SKM-1 (cell line): ENCODE measurements at regions not wholly inside any gene's neighbourhood (a gene's known extent, or its start where the extent isn't known, plus 50 kb on each side); places are given as distances from the start of the nearest gene placed in this dataset.
"Not testable (repeated sequence)": the region's sequence is repeated elsewhere in the genome, so short reads cannot be mapped to it uniquely, and the experiment has no call there.

Experiments used
- DNase-seq: peaks from one replicate; lab custom pipeline; 2025; ENCODE audit not compliant: unreplicated experiment; lab: John Stamatoyannopoulos, UW

DNA sequence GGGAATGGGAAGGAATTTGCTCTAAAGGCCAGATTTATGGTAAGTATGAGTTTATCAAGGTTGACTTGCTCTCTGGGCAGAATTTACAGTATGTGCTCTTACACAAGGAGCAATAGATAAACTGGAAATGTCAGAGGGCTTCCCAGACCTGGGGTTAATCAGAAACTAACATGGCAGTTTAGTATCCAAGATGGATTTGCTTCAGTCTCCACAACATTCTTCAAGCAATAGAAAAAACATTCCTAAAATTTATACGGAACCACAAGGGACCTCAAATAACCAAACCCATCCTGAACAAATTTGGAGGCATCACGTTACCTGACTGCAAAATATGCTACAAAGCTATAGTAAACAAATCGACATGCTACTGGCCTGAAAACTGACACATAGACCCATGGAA is 606.7 kb upstream of the CHRM3 start:
- DNase-seq, result no peak

DNA sequence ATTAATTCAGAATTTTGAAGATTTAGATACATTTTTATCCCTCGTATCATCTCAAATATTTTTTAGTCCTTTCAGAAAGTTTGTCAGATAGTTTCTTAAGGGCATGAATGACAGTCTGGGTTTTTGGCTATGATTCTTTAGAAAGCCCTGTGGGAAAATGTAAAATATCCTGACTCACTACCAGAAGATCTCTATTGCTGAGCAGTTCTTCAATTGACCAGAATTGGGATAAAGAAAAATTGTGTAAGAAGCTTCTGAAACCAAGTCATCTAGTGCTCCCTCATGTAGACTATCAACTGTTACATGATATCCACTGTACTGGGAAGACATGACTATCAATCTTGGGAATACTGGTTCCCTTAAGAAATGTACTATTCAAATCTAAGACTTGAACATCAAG is 608.3 kb upstream of the CHRM3 start:
- no peak for DNase-seq

DNA sequence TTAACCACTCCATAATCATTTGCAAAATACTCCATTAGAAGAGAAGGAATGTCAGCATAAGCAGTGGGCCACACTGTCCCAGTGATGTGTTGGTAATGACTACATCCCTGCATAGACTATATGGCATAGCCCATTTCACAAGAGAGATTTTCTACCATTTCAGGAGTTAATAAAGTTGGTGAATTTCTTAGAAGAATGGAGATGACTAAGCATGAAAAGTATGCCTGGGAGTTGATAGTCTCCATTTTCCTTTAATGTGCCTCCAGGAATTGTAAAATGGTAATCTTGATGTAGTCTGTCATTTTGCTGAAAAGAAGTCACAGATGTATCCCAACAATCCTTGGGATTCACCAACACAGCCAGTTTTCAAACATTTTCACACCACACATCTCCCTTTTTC is 608.8 kb upstream of the CHRM3 start:
- no peak for DNase-seq

DNA sequence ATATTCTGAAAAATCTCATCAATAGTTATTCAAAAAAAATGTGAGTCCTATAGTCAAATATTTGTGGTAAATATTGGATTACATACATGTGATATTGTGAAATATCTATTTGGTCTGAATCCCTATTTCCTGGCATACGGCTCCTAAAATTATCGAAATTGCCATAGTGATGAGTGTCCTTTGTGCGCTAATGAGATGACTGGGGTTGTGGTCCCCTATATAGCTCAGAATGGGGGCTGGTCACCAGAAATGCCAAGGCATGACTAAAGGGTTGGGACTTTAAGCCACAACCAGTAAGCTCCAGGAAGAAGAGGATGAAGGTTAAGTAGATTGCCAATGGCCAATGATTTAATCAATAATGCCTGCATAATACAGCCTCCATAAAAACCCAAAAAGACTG is 610.2 kb upstream of the CHRM3 start:
- no peak for DNase-seq

DNA sequence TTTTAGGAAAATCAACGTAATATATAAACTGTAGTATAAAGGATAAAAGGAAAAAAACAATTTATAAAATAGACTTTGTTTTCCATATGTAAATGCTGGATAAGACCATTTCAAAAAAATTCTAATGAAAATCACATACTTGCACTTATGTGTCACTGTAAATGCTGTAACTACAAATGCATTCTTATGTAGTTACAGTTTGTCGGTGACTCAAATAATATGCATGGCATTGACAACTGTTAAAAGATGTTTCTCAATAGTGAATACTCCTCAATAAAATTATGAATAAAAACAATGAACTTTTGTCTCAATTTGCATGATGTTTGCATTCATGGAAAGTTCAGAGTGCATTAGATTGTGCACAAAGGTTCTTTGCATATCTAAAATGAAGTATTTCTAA is 614.0 kb upstream of the CHRM3 start:
- no peak for DNase-seq

DNA sequence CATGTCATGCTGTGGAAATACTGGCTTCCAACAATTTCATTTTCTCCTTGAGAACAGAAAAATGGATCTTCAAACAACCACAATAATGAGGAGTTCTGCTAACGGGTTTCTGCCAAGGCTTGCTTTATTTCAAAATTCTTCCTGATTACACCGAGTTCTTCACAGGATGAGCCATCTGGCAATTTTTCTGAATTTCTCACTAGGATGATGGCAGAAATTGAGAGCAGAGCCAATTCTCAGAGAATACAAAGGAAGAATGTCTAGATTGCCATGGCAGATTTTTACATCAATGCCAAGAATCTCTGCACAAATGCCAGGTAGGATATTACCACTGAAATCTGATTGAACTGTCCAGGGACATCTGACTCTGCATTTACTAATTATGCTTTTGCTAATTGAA is 619.0 kb upstream of the CHRM3 start:
- DNase-seq, result no peak

DNA sequence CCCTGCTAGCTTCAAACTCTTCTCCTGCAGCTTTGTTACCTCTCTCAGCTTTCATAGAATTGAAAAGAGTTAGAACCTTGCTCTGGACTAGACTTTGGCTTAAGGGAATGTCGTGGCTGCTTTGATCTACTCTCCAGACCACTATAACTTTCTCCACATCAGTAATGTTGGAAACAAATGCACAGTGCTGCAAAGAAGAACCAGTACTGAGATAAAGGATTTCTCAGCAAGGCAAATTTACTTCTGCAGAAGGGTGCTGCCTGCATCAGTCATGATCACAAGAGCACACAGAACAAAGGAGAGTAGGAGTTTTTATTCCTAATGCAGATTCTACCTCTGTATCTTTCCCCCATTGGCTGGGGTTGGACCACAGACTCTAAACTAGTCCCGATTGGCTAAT is 621.6 kb upstream of the CHRM3 start:
- no peak for DNase-seq

DNA sequence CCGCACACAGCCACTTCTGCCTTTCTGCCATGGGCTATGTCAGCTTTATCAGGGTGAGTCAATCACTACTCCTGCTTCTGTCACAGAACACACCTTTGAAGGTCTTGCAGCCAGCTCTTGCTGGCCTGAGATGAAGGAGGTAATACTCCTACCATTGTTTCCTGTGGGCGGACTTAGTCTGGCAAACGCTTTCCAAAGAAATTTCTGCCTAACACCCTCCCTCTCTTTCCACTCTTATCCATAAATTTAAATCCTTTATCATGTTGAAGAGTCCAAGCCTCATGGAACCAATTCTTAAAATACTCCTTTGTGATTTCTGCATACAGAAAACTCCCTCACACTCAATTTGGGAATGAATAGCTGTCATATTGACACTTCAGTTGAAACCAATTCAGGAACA is 633.1 kb upstream of the CHRM3 start:
- DNase-seq, result no peak

DNA sequence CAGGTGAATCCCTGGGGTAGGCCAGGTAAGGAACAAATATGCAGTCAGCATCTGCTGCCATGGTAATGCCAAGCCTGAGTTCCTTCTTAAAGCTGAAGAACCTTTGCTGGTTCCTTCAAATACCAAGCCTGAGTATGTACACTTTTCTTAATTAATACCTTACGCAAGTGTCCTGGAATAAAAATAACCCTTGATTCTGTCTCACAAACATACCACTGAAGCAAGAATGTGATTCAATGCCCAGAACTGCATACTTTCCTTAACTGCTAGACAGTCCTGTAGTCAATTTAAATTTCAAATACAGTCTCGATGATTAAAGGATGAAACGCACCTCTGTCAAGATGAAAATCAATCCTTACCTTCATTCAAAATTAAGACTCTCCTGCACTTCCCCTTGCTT is 634.0 kb upstream of the CHRM3 start:
- no peak for DNase-seq

DNA sequence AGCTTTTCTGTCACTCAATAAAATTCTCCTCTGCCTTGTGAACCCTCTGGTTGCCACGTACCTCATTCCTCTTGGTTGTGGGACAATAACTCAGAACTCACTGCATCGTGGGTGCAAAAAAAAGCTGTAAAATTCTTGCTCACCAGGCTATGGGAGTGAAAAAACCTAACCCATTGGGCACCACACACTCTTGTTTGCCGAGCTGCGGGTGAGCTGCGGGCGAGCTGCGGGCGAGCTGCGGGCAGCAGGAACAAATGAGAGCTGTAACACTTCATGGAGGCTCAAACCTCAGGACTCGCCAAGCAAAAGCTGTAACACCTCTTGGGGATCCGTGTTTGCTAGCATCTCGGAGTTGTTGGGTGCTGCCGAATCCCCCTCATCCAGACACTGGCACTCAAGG is 641.3 kb upstream of the CHRM3 start:
- DNase-seq, result no peak

DNA sequence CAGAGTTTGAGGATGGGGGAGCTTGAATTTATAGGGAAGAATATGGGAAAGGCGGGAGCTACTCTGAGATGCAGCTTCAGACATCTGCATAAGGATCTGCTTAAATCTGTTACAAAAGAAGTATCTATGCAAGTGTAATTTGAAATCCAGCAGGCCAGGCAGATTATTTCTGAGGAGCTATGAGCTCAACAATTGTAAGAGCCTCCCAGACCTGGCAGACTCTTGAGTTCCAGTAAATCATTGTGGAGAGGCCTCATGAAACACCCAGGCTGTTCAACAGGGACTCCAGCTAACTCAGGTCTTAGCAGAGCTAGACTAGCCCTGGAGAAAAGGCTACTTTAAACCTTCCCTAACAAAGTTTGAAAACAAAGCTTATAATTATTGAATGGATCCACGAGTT is 647.5 kb upstream of the CHRM3 start:
- no peak for DNase-seq

DNA sequence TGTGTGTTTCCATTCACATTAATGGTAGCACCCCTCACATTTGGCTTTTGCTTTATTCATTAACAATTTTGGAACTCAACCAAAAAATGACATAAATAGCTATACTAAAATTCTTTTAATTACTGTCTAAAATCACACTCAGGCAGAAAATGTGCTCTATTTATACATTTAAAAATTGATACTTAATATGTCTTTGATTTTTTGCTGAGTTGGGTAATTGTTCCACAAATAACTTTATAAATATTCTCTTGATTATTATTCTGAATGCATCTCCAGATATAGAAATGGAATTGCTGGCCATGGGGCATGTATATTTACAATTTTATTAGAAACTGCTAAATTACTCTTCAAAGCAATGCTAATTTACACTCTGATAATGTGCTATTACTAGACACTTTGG is 658.7 kb upstream of the CHRM3 start:
- DNase-seq, result no peak

DNA sequence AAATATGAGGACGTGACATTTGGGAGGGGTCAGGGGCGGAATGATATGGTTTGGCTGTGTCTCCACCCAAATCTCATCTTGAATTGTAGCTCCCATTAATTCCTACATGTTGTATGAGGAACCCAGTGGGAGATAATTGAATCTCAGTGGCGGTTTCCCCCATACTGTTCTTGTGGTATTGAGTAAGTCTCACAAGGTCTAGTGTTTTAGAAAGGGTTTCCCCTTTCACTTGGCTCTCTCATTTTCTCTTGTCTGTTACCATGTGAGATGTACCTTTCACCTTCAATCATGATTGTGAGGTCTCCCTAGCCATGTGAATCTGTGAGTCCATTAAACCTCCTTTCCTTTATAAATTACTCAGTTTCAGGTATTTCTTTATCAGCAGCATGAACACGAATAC is 663.6 kb upstream of the CHRM3 start:
- no peak for DNase-seq

DNA sequence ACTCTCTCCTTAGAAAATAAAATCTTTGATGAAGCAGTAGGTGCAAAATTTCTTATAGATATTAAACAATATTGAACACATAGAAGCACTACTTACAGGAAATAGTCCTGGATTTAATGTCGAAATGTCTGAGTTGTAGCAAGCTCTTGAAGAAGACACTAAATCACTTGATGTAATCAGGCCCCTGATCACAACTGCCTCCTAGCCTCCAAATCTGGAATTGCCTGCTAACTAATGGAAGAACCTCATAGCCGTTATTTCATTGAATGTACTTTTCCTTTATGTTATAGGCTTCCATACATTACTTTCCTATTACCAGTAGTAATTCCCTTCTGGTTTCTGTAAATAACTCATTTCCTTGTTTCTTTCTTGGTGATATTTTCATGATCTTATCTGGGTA is 675.7 kb upstream of the CHRM3 start:
- no peak for DNase-seq

DNA sequence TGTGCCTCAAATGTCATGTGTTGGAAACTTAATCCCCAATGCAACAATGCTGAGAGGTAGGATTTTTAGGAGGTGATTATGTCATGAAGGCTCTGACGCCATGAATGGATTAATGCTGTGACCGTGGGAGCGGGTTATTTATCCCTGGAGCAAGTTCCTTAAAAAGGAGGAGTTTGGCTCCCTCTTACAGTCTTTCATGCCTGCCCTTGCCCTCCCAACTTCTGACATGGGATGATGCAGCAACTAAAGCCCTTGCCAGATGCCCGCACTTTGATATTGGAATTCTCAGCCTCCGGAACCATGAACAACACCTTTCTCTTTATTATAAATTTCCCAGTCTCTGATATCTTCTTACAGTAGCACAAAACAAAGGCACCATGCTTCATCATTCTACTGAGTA is 685.3 kb upstream of the CHRM3 start:
- DNase-seq, result no peak

DNA sequence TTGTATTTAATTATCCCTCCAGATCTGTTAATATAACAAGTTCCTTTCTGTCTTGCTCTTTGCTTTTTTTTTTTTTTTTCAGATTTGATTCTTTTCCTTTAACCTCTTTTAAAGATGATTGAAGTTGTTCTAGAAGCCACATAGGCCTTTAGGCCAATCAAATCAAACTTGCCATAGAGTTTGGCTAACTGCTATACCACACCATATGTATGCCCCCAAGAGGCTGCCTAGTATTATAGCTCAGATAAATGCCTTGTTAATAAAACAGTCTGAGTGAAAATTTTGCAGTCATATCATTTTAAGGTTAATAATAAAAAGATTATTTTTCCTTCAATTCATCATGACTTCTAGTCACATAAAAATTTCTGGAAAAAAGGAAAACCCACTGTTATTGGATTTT is 696.0 kb upstream of the CHRM3 start:
- DNase-seq, result no peak

DNA sequence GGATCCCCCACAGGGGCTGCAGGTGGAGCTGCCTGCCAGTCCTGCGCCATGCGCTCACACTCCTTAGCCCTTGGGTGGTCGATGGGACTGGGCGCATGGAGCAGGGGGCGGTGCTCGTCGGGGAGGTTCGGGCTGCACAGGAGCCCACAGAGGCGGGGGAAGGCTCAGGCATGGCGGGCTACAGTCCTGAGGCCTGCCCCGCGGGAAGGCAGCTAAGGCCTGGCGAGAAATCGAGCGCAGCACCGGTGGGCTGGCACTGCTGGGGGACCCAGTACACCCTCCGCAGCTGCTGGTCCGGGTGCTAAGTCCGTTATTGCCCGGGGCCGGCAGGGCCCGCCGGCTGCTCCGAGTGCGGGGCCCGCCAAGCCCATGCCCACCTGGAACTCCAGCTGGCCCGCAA is 701.8 kb upstream of the CHRM3 start:
- not testable (repeated sequence) for DNase-seq

DNA sequence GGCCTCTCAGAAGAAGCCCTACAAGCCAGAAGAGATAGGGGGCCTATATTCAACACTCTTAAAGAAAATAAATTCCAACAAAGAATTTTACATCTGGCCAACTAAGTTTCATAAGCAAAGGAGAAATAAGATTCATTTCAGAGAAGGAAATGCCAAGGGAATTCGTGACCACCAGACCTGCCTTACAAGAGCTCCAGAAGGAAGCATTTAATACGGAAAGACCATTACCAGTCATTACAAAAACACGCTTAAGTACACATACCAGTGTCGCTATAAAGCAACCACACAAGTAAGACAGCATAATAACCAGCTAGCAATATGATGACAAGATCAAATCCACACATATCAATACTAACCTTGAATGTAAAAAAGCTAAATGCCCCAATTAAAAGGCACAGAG is 704.9 kb upstream of the CHRM3 start:
- no peak for DNase-seq

DNA sequence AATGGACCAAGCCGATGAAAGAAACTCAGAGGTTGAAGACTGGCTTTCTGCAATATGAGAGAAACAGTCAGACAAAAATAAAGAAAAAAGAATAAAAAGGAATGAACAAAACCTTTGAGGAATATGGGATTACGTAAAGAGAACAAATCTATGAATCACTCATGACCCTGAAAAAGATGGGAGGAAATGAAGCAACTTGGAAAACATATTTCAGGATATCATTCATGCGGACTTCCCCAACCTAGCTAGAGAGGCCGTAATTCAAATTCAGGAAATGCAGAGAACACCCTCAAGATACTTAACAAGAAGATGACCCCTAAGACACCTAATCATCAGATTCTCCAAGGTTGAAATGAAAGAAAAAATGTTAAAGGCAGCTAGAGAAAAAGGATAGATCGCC is 705.3 kb upstream of the CHRM3 start:
- no peak for DNase-seq

DNA sequence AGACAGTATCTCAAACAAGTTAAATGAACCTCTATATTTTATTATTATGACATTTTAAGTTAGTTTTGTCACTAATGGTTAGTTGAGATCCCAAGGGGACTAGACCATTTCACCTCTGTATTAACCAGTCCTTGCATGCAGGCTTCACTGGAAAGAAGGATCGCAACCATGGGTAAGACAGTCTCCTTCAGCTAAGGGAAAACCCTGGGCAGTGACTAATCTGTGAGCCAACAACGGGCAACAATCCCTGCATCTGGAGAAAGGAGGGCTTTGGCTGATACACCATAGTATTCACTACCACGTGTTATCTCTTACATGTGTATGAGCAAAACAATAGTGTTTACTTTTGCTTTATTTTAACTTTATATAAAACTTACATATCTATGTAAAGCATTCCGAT is 708.8 kb upstream of the CHRM3 start:
- no peak for DNase-seq

DNA sequence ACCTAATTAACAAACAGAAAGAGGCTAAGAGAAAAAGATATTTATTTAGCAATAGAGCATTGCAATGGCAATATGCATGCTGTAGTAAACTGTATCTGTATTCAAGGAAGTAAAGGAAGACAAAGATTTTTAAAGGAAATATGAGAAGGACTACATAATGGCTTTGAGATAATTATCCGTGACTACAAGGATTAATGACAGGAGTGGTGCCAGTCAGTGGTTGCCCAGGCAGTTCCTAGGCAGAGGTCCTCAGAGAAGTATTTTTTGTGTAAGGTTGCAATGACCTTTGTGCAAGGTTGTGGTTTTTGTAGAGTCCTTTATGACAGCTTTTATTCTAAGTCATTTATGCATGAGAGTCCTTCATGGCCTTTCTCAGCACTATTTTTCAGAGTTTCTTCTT is 711.1 kb upstream of the CHRM3 start:
- no peak for DNase-seq

DNA sequence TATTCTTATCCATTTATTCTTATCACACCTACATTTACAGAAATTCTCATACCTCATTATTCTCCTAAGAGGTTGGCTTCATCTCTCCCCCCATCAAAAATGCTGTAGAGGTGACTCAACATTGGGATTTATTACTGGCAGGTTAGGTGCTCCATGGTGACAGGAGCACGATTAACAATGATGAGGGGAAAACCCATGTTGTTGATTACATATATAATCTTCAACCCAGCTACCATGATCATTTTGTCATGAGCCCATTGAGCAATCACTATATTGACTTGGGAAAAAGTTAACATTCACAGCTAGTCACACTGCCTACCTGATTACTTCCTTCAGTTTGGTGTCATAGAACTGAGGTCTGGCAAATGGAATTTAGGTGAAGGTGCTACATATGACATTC is 712.1 kb upstream of the CHRM3 start:
- no peak for DNase-seq

DNA sequence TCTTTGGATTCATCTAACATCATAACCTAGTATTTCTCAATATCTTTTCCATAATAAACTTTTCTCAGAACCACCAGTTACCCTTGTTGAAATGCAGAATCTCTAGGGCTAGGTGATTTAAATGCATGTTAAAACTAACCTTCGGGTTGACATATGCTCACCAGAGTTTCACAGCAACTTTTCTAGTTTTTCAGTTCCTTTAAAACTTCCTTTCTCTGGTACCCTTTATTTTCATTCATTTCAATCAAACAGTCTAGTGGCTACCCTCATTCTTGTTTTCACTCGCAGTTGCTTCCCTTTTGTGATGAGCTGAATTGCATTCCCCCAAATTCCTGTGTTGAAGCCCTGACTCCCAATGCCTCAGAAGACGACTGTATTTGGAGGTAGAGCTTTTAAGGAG is 712.8 kb upstream of the CHRM3 start:
- DNase-seq, result no peak

DNA sequence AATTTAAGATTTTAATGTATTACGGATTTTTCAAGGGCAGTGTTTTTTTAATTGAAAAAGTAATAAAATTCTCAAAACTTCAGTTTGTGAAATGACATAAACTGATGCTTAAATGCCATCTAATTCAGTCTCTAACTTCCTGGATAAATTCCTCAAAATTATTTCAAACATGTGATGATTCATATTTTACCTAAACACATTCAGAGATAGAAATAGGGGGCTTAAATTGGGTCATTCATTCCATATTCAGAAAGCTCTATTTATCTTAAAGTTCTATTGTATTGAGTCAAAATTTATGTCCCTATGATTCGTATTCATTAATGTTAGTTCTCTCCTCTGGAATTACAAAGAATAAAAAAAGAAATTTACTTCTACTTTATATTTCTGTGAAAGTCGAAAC is 713.6 kb upstream of the CHRM3 start:
- no peak for DNase-seq
